ENCODE measurements at regions not wholly inside any gene's neighbourhood (a gene's known extent, or its start where the extent isn't known, plus 50 kb on each side); places are given as distances from the start of the nearest gene placed in this dataset.

- DNase-seq = no peak
- no peak overlapping the region for H3K27ac ChIP-seq
- no peaks in the 10 kb centered on the region for H3K36me3 ChIP-seq
- H3K27me3 ChIP-seq = peaks cover 0 to 2% (median 0%) of the 10 kb centered on the region in 3 donors
- 70 to 85% (median 84%) methylated on average over 1 of the region's 1 CpG for WGBS, 5 donors
- no peak overlapping the region for H3K4me3 ChIP-seq
- H3K4me1 ChIP-seq = no peaks in the 10 kb centered on the region
- no peaks in the 10 kb centered on the region for H3K9me3 ChIP-seq
- TF ChIP-seq EP300 (IDR thresholded peaks at IDR 0.05) (no peak), CTCF (IDR thresholded peaks at IDR 0.05) (no peak), POLR2AphosphoS5 (IDR thresholded peaks at IDR 0.05) (no peak), POLR2A (IDR thresholded peaks at IDR 0.05) (no peak)
- intact Hi-C loops (cut with DNase I; ENCODE audit: low total_unique reads) = no loop called here
Measured at GRCh38 chr12:67077617-67078016, 191.5 kb upstream of the CAND1 start.

- DNase-seq = no peak
- Histone ChIP-seq H3K27me3 (peaks cover 0 to 8% (median 0%) of the 10 kb centered on the region in 3 donors), H3K4me3 (no peak overlapping the region), H3K36me3 (no peaks in the 10 kb centered on the region), H3K27ac (no peak overlapping the region), H3K9me3 (no peaks in the 10 kb centered on the region), H3K4me1 (no peaks in the 10 kb centered on the region)
- WGBS, 5 donors = 50 to 70% (median 58%) methylated on average over 4 of the region's 4 CpGs
- intact Hi-C loops (cut with DNase I; ENCODE audit: low total_unique reads) = no loop called here
- TF ChIP-seq POLR2AphosphoS5 (IDR thresholded peaks at IDR 0.05) (no peak), EP300 (IDR thresholded peaks at IDR 0.05) (no peak), CTCF (IDR thresholded peaks at IDR 0.05) (no peak), POLR2A (IDR thresholded peaks at IDR 0.05) (no peak)
Measured at GRCh38 chr12:67078957-67079356, 190.2 kb upstream of the CAND1 start.

- 43 to 59% (median 45%) methylated on average over 1 of the region's 1 CpG for WGBS, 5 donors
- no peak for DNase-seq
- Histone ChIP-seq H3K27ac (no peak overlapping the region), H3K4me3 (no peak overlapping the region), H3K9me3 (no peaks in the 10 kb centered on the region), H3K4me1 (no peaks in the 10 kb centered on the region), H3K27me3 (peaks cover 0 to 8% (median 0%) of the 10 kb centered on the region in 3 donors), H3K36me3 (no peaks in the 10 kb centered on the region)
- intact Hi-C loops (cut with DNase I; ENCODE audit: low total_unique reads) = no loop called here
- TF ChIP-seq POLR2A (IDR thresholded peaks at IDR 0.05) = no peak
- no peak for TF ChIP-seq EP300 (IDR thresholded peaks at IDR 0.05)
- no peak for TF ChIP-seq POLR2AphosphoS5 (IDR thresholded peaks at IDR 0.05)
- no peak for TF ChIP-seq CTCF (IDR thresholded peaks at IDR 0.05)
Measured at GRCh38 chr12:67080637-67081036, 188.5 kb upstream of the CAND1 start.

- no peaks in the 10 kb centered on the region for H3K9me3 ChIP-seq
- peaks cover 0 to 8% (median 0%) of the 10 kb centered on the region in 3 donors for H3K27me3 ChIP-seq
- no peak for DNase-seq
- no peak for TF ChIP-seq EP300 (IDR thresholded peaks at IDR 0.05)
- TF ChIP-seq CTCF (IDR thresholded peaks at IDR 0.05) = no peak
- no peak for TF ChIP-seq POLR2A (IDR thresholded peaks at IDR 0.05)
- TF ChIP-seq POLR2AphosphoS5 (IDR thresholded peaks at IDR 0.05) = no peak
- 36 to 83% (median 39%) methylated on average over 1 of the region's 1 CpG for WGBS, 5 donors
- intact Hi-C loops (cut with DNase I; ENCODE audit: low total_unique reads) = no loop called here
- H3K36me3 ChIP-seq = no peaks in the 10 kb centered on the region
- no peak overlapping the region for H3K27ac ChIP-seq
- H3K4me3 ChIP-seq = no peak overlapping the region
- no peaks in the 10 kb centered on the region for H3K4me1 ChIP-seq
Measured at GRCh38 chr12:67082221-67082620, 186.9 kb upstream of the CAND1 start.

Measured in stomach (tissue), 8 donors.